IMR-90 (cell line): ENCODE measurements at regions not wholly inside any gene's neighbourhood (a gene's known extent, or its start where the extent isn't known, plus 50 kb on each side); places are given as distances from the start of the nearest gene placed in this dataset.

Source experiments
- ATAC-seq: fragments of 200-7000 bp; cut with Tn5 transposase; 2 replicates; pipeline ENCODE4 v1.9.1; 2020; ENCODE audit warnings: low read depth, mild to moderate bottlenecking, moderate library complexity
- BruUV-seq: library from RNA; stranded (reverse); fragments of 400-500 nt; replicated peaks from 2 replicates; lab custom pipeline; 2021; lab: Mats Ljungman, UMichigan
- CTCF ChIA-PET: fragments of 300-600 bp; formaldehyde crosslinking; extraction: SDS; loops from one replicate; lab custom pipeline; 2021; ENCODE audit warnings: antibody characterized with exemption; lab: Yijun Ruan, JAX
- POLR2A ChIA-PET: fragments of 300-600 bp; sonication (Branson Sonifier 250); formaldehyde crosslinking; loops from one replicate; lab custom pipeline; 2022; ENCODE audit warnings: antibody characterized with exemption; ENCODE audit not compliant: unreplicated experiment; lab: Charles Lee
- DNase-seq: peaks from one replicate; pipeline ENCODE4 v3.0.0; 2013
- H2AFZ ChIP-seq: replicated peaks from 2 replicates; pipeline ENCODE3; 2013; ENCODE audit warnings: low read length, mild to moderate bottlenecking; ENCODE audit not compliant: poor library complexity
- H2AK5ac ChIP-seq: 2 replicates; pipeline ENCODE4 v1.6.1; 2013; ENCODE audit warnings: low read depth, low read length, inconsistent platforms
- H2AK9ac ChIP-seq: replicated peaks from 2 replicates; pipeline ENCODE3; 2013; ENCODE audit warnings: mild to moderate bottlenecking, low read depth, low read length, moderate library complexity; ENCODE audit not compliant: poor library complexity
- H2BK120ac ChIP-seq: 2 replicates; pipeline ENCODE4 v1.6.1; 2013; ENCODE audit warnings: low read depth, low read length, inconsistent platforms
- H2BK15ac ChIP-seq: 3 replicates; pipeline ENCODE4 v1.6.1; 2013; ENCODE audit warnings: low read depth, low read length, inconsistent platforms
- H2BK20ac ChIP-seq: 2 replicates; pipeline ENCODE4 v1.6.1; 2013; ENCODE audit warnings: low read depth, mild to moderate bottlenecking, inconsistent platforms, low read length, moderate library complexity
- H2BK5ac ChIP-seq: 2 replicates; pipeline ENCODE4 v1.6.1; 2013; ENCODE audit warnings: mild to moderate bottlenecking, low read depth, low read length, inconsistent platforms; ENCODE audit not compliant: poor library complexity, severe bottlenecking
- H3K14ac ChIP-seq: replicated peaks from 2 replicates; pipeline ENCODE4 v1.6.1; 2013; ENCODE audit warnings: low read depth, low read length, inconsistent platforms
- H3K18ac ChIP-seq: 2 replicates; pipeline ENCODE4 v1.6.1; 2013; ENCODE audit warnings: low read depth, low read length, control low read depth
- H3K23ac ChIP-seq: 2 replicates; pipeline ENCODE4 v1.6.1; 2013; ENCODE audit warnings: low read depth, low read length, inconsistent platforms
- H3K27ac ChIP-seq: 2 replicates; pipeline ENCODE4 v1.5.1; 2013; ENCODE audit warnings: mild to moderate bottlenecking, control low read depth, low read length; ENCODE audit not compliant: insufficient read depth
- H3K27me3 ChIP-seq: 2 replicates; pipeline ENCODE4 v1.6.1; 2013; ENCODE audit warnings: low read length; ENCODE audit not compliant: control insufficient read depth, insufficient read depth
- H3K36me3 ChIP-seq: 2 replicates; pipeline ENCODE4 v1.6.1; 2013; ENCODE audit warnings: low read length, mixed read lengths; ENCODE audit not compliant: control insufficient read depth, insufficient read depth
- H3K4ac ChIP-seq: 2 replicates; pipeline ENCODE4 v1.6.1; 2013; ENCODE audit warnings: low read depth, low read length, inconsistent platforms
- H3K4me1 ChIP-seq: 2 replicates; pipeline ENCODE4 v1.6.1; 2013; ENCODE audit warnings: low read length, mixed read lengths; ENCODE audit not compliant: control insufficient read depth, insufficient read depth
- H3K4me2 ChIP-seq: 2 replicates; pipeline ENCODE4 v1.6.1; 2013; ENCODE audit warnings: low read depth, mild to moderate bottlenecking, control low read depth, low read length, moderate library complexity
- H3K4me3 ChIP-seq: 2 replicates; pipeline ENCODE4 v1.5.1; 2013; ENCODE audit warnings: low read depth, mild to moderate bottlenecking, control low read depth, low read length, moderate library complexity; ENCODE audit not compliant: insufficient read depth
- H3K56ac ChIP-seq: 2 replicates; pipeline ENCODE4 v1.6.1; 2013; ENCODE audit warnings: low read length, inconsistent platforms; ENCODE audit not compliant: insufficient read depth; ENCODE audit errors: extremely low read depth
- H3K79me1 ChIP-seq, 2 experiments: 2 replicates each; pipeline ENCODE4 v1.6.1; 2013; ENCODE audit warnings: low read length in 2 of 2, inconsistent platforms in 1 of 2, low read depth in 1 of 2
- H3K9ac ChIP-seq: 2 replicates; pipeline ENCODE4 v1.6.1; 2013; ENCODE audit warnings: low read depth, low read length, control low read depth
- H3K9me1 ChIP-seq: 2 replicates; pipeline ENCODE4 v1.6.1; 2013; ENCODE audit warnings: low read length, inconsistent platforms; ENCODE audit not compliant: insufficient read depth
- H3K9me3 ChIP-seq: 2 replicates; pipeline ENCODE4 v1.6.1; 2013; ENCODE audit warnings: low read length; ENCODE audit not compliant: control insufficient read depth, insufficient read depth
- H4K20me1 ChIP-seq: 2 replicates; pipeline ENCODE4 v1.6.1; 2013; ENCODE audit warnings: low read length, inconsistent platforms; ENCODE audit not compliant: insufficient read depth
- H4K5ac ChIP-seq: 2 replicates; pipeline ENCODE4 v1.6.1; 2013; ENCODE audit warnings: mild to moderate bottlenecking, low read depth, low read length, control low read depth
- H4K8ac ChIP-seq, 2 experiments: 2 replicates each; pipeline ENCODE4 v1.6.1; 2013; ENCODE audit warnings: low read depth in 2 of 2, low read length in 2 of 2, control low read depth in 1 of 2, inconsistent platforms in 1 of 2
- H4K91ac ChIP-seq: 2 replicates; pipeline ENCODE4 v1.6.1; 2013; ENCODE audit warnings: low read depth, low read length, inconsistent platforms; ENCODE audit not compliant: insufficient read depth
- FOS ChIP-seq: fragments of 150-350 bp; IDR thresholded peaks from 2 replicates; pipeline ENCODE4 v1.6.1; 2016; ENCODE audit warnings: low read depth, low read length
- RCOR1 ChIP-seq: IDR thresholded peaks from 2 replicates; pipeline ENCODE4 v1.6.1; 2012; ENCODE audit warnings: mild to moderate bottlenecking, low read length, improper control_type of control experiment; ENCODE audit not compliant: insufficient replicate concordance
- WGBS, 2 experiments: methylation state at CpG; one replicate each; pipeline versions ENCODE4 v1.1.5 to v1.1.7; 2013; ENCODE audit warnings: missing lambda C conversion rate in 2 of 2; ENCODE audit not compliant: insufficient read length in 1 of 2; ENCODE audit errors: extremely low coverage in 2 of 2; 5-methylcytosine and 5-hydroxymethylcytosine counted together
- dilution Hi-C: fragments of 300-500 bp; cut with HindIII; formaldehyde crosslinking; loops from one replicate; pipeline ENCODE4 v1.14.3; 2018; ENCODE audit warnings: low sequenced_read_pairs; ENCODE audit not compliant: unreplicated experiment
- in situ Hi-C: fragments of 300-500 bp; cut with MboI; formaldehyde crosslinking; loops from 3 replicates; pipeline ENCODE4 v1.14.3; 2019; ENCODE audit warnings: low sequenced_read_pairs, inconsistent platforms, mixed read lengths
- intact Hi-C: fragments of 100-400 bp; cut with micrococcal nuclease; formaldehyde crosslinking; loops from 2 replicates; pipeline ENCODE4 v1.10.0; 2022

GRCh38 chr4:17020901-17021300 lies 122.5 kb upstream of the LDB2 start:
- Histone ChIP-seq H3K27me3 (no peaks in the 10 kb centered on the region), H4K91ac (no peak overlapping the region), H3K9me3 (no peaks in the 10 kb centered on the region), H3K18ac (no peak overlapping the region), H3K56ac (no peak overlapping the region), H3K23ac (no peak overlapping the region), H3K4me2 (no peak overlapping the region), H2BK120ac (no peak overlapping the region), H3K9ac (no peak overlapping the region), H2AK9ac (no peak overlapping the region), H2BK20ac (0 out of 2 replicates have a peak overlapping the region, but pooled peaks have one; percentile 16), H3K79me1 (no peaks in the 10 kb centered on the region), H3K4me1 (peaks cover 2% of the 10 kb centered on the region), H3K4me3 (no peak overlapping the region), H3K27ac (no peak overlapping the region), H4K20me1 (no peaks in the 10 kb centered on the region), H3K9me1 (no peaks in the 10 kb centered on the region), H2BK5ac (no peak overlapping the region), H3K14ac (no peak overlapping the region), H4K5ac (no peak overlapping the region), H3K4ac (no peak overlapping the region), H2AFZ (no peak overlapping the region), H3K36me3 (no peaks in the 10 kb centered on the region), H4K8ac (0 out of 4 replicates have a peak overlapping the region, but pooled peaks of 1 of the 2 experiments have one; percentile 0), H2BK15ac (no peak overlapping the region; the same call in 2 of the 3 replicates), H2AK5ac (no peak overlapping the region)
- ChIA-PET POLR2A (no interaction called here), CTCF (interaction anchor here (0.6 kb wide), 1 partner anchor 8 kb away, joined by 3 read pairs; no protein-coding TSS in a partner anchor)
- BruUV-seq: no TSS peak
- in situ Hi-C loops (no loop called here), intact Hi-C loops (no loop called here), dilution Hi-C loops (no loop called here)
- no peak for TF ChIP-seq RCOR1
- no peak for TF ChIP-seq FOS
- DNase-seq: no peak
- no peak for ATAC-seq
- WGBS, 2 experiments: 86% methylated on average over 3 of the region's 4 CpGs; no CpG with 5 or more reads in 1 of the 2 experiments
